ENCODE measurements at regions not wholly inside any gene's neighbourhood (a gene's known extent, or its start where the extent isn't known, plus 50 kb on each side); places are given as distances from the start of the nearest gene placed in this dataset.

- Mint-ChIP-seq H3K27me3 (ENCODE audit: unreplicated experiment) (no peaks in the 10 kb centered on the region), H3K9me3 (ENCODE audit: low read depth, unreplicated experiment) (peaks cover 4% of the 10 kb centered on the region), H3K27ac (ENCODE audit: unreplicated experiment) (no peak overlapping the region), H3K36me3 (ENCODE audit: insufficient read depth, unreplicated experiment) (no peaks in the 10 kb centered on the region), H3K4me1 (ENCODE audit: low read depth, unreplicated experiment) (no peaks in the 10 kb centered on the region), H3K4me3 (ENCODE audit: low read depth, unreplicated experiment) (no peak overlapping the region)
- no TSS peak for BruUV-seq (replicated peaks)
- DNase-seq = no peak
- no peak for TF ChIP-seq CTCF (IDR thresholded peaks at IDR 0.05; ENCODE audit: unreplicated experiment)
- intact Hi-C loops (cut with micrococcal nuclease; ENCODE audit: unreplicated experiment) = no loop called here
- CTCF ChIA-PET = no interaction called here
These were observed 620.2 kb upstream of the NETO1 start for GRCh38 chr18:73487966-73488365.

DNA sequence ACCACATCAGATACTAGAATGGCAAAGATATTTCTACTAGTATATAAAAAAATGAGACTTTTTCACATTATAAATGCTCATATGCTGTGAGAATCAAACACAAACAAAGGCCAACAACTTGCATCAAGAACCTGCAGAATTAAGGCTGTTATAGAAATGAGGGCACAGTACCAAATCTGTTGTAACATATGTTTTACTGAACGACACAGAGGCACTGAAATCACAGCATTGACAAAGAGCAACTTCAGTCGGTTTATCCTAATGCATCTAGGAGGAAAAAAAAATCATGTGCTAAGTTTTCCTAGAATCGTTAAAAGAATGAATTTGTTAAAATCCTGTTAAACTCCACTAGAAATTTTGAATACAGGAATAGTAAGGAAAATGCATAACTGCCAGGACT lies 617.4 kb upstream of the NETO1 start:
- no TSS peak for BruUV-seq (replicated peaks)
- H3K27ac Mint-ChIP-seq (ENCODE audit: unreplicated experiment) = no peak overlapping the region
- DNase-seq = no peak
- no peak overlapping the region for H3K4me3 Mint-ChIP-seq (ENCODE audit: low read depth, unreplicated experiment)
- no peaks in the 10 kb centered on the region for H3K4me1 Mint-ChIP-seq (ENCODE audit: low read depth, unreplicated experiment)
- H3K27me3 Mint-ChIP-seq (ENCODE audit: unreplicated experiment) = no peaks in the 10 kb centered on the region
- CTCF ChIA-PET = no interaction called here
- no peaks in the 10 kb centered on the region for H3K36me3 Mint-ChIP-seq (ENCODE audit: insufficient read depth, unreplicated experiment)
- intact Hi-C loops (cut with micrococcal nuclease; ENCODE audit: unreplicated experiment) = no loop called here
- peaks cover 4% of the 10 kb centered on the region for H3K9me3 Mint-ChIP-seq (ENCODE audit: low read depth, unreplicated experiment)
- TF ChIP-seq CTCF (IDR thresholded peaks at IDR 0.05; ENCODE audit: unreplicated experiment) = no peak

DNA sequence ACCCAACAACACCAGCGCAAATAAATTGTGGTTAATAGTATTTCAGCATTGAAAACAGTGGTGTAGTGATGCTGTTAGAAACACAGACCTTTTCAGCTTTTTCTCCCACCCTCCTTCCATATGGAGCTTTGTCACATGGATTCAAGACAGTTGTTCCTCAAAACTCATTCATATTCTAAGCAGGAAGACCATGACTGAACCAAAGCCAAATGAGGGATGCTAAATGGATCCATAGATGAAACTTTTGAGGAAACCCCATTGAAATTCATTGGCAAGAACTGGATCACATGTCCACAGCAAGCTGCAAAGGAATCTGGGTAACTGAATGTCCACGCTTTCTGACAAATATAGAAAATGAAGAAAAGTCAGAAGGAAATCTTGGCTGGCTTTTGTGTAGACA lies 615.1 kb upstream of the NETO1 start:
- H3K9me3 Mint-ChIP-seq (ENCODE audit: low read depth, unreplicated experiment) = peaks cover 4% of the 10 kb centered on the region
- CTCF ChIA-PET = no interaction called here
- no peaks in the 10 kb centered on the region for H3K36me3 Mint-ChIP-seq (ENCODE audit: insufficient read depth, unreplicated experiment)

DNA sequence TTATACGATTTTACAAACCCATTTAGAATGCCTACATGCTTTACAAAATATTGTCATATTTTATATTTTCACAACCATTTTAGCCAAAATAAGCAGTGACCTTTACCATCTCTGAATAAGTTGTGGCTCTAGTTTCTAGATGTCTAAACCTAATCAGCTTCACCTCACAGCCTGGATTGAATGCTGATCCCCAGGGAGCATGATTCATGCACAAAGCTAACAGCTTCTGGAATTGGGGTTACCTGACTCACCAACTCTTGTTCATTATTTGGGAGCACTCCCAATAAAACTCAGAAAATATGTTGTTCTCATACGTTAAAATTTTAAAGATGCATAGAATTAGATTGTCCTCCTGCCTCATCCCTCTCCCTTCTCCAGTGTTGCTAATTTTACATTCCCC lies 611.7 kb upstream of the NETO1 start:
- peaks cover 3% of the 10 kb centered on the region for H3K9me3 Mint-ChIP-seq (ENCODE audit: low read depth, unreplicated experiment)
- no peak overlapping the region for H3K27ac Mint-ChIP-seq (ENCODE audit: unreplicated experiment)
- no peaks in the 10 kb centered on the region for H3K4me1 Mint-ChIP-seq (ENCODE audit: low read depth, unreplicated experiment)
- H3K36me3 Mint-ChIP-seq (ENCODE audit: insufficient read depth, unreplicated experiment) = no peaks in the 10 kb centered on the region
- DNase-seq = no peak
- CTCF ChIA-PET = no interaction called here
- no peaks in the 10 kb centered on the region for H3K27me3 Mint-ChIP-seq (ENCODE audit: unreplicated experiment)
- no peak overlapping the region for H3K4me3 Mint-ChIP-seq (ENCODE audit: low read depth, unreplicated experiment)
- TF ChIP-seq CTCF (IDR thresholded peaks at IDR 0.05; ENCODE audit: unreplicated experiment) = no peak
- intact Hi-C loops (cut with micrococcal nuclease; ENCODE audit: unreplicated experiment) = no loop called here
- no TSS peak for BruUV-seq (replicated peaks)

More for the DNA sequence above, 615.1 kb upstream of the NETO1 start:
- H3K27ac Mint-ChIP-seq (ENCODE audit: unreplicated experiment) = no peak overlapping the region
- no peaks in the 10 kb centered on the region for H3K4me1 Mint-ChIP-seq (ENCODE audit: low read depth, unreplicated experiment)
- H3K27me3 Mint-ChIP-seq (ENCODE audit: unreplicated experiment) = no peaks in the 10 kb centered on the region
- H3K4me3 Mint-ChIP-seq (ENCODE audit: low read depth, unreplicated experiment) = no peak overlapping the region
- no peak for DNase-seq
- no peak for TF ChIP-seq CTCF (IDR thresholded peaks at IDR 0.05; ENCODE audit: unreplicated experiment)
- no TSS peak for BruUV-seq (replicated peaks)
- intact Hi-C loops (cut with micrococcal nuclease; ENCODE audit: unreplicated experiment) = no loop called here

DNA sequence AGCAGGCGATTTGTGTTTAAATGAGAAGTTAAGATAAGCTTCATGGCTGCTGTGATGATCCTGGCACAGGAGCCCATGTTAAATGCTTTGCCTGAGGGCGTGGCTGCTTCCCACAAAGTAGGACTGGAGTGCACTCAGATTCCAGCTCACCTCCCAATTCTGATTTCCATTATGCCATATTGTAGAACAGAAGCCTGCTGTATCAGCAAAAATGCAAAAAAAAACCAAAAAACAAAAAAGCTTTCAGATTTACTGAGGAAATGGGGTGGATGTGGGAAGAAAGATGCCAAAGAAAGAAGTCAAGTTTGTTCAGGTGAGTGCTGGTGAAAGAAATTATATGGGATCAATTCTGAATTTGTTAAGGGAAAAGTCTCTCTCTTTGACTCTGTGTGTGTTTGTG lies 610.4 kb upstream of the NETO1 start:
- Mint-ChIP-seq H3K4me1 (ENCODE audit: low read depth, unreplicated experiment) (no peaks in the 10 kb centered on the region), H3K9me3 (ENCODE audit: low read depth, unreplicated experiment) (peaks cover 3% of the 10 kb centered on the region), H3K4me3 (ENCODE audit: low read depth, unreplicated experiment) (no peak overlapping the region), H3K27ac (ENCODE audit: unreplicated experiment) (no peak overlapping the region), H3K36me3 (ENCODE audit: insufficient read depth, unreplicated experiment) (no peaks in the 10 kb centered on the region), H3K27me3 (ENCODE audit: unreplicated experiment) (no peaks in the 10 kb centered on the region)
- BruUV-seq (replicated peaks) = no TSS peak
- intact Hi-C loops (cut with micrococcal nuclease; ENCODE audit: unreplicated experiment) = no loop called here
- no peak for TF ChIP-seq CTCF (IDR thresholded peaks at IDR 0.05; ENCODE audit: unreplicated experiment)
- DNase-seq = no peak
- CTCF ChIA-PET = no interaction called here

All from Calu3 (cell line).